ENCODE measurements at regions not wholly inside any gene's neighbourhood (a gene's known extent, or its start where the extent isn't known, plus 50 kb on each side); places are given as distances from the start of the nearest gene placed in this dataset.

DNA sequence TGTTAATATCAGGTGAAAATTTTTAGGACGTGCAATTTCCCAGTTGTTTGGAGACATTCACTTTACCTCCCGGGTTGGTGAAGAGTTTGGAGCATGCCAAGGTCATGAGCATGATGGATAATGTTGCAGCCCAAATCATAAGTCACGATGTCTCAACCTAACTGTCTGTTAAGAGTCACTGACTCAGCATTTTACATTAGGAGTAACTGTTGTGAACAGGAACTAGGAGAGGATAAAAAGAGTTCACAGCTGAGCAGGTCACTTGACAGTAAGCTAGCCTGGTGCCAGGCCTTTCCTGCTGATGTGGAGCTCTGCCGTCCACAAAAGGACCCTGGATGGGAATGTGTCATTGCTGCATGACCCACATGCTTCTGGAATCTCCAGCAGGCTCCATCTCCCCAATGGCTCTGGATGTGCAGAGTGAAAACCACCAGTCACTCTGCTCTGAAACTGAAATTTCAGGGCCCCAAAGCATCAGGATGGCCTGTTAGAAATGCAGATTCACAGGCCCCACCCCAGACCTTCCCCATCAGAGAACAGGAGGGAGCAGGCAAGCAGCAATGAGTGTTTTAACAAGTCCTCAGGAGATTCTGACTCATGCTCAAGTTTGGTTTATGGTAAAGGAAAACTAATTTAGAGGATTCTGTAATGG, 371.6 kb upstream of the MAF start:
- TF ChIP-seq, protein P1, sequence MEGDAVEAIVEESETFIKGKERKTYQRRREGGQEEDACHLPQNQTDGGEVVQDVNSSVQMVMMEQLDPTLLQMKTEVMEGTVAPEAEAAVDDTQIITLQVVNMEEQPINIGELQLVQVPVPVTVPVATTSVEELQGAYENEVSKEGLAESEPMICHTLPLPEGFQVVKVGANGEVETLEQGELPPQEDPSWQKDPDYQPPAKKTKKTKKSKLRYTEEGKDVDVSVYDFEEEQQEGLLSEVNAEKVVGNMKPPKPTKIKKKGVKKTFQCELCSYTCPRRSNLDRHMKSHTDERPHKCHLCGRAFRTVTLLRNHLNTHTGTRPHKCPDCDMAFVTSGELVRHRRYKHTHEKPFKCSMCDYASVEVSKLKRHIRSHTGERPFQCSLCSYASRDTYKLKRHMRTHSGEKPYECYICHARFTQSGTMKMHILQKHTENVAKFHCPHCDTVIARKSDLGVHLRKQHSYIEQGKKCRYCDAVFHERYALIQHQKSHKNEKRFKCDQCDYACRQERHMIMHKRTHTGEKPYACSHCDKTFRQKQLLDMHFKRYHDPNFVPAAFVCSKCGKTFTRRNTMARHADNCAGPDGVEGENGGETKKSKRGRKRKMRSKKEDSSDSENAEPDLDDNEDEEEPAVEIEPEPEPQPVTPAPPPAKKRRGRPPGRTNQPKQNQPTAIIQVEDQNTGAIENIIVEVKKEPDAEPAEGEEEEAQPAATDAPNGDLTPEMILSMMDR (IDR thresholded peaks at IDR 0.05; ENCODE audit: insufficient read depth, low read length, poor library complexity, severe bottlenecking), result no peak
- no peak for TF ChIP-seq EZH2phosphoT487 (conservative IDR thresholded peaks at IDR 0.05; ENCODE audit: low read length)

Data from SU-DHL-6 (cell line).